GM19452 (cell line): ENCODE measurements at regions not wholly inside any gene's neighbourhood (a gene's known extent, or its start where the extent isn't known, plus 50 kb on each side); places are given as distances from the start of the nearest gene placed in this dataset.
"Not testable (repeated sequence)": the region's sequence is repeated elsewhere in the genome, so short reads cannot be mapped to it uniquely, and the experiment has no call there.

ENCODE experiments used
- ATAC-seq: cut with Tn5 transposase; IDR thresholded peaks from one replicate; pipeline ENCODE4 v1.9.1; 2021; ENCODE audit not compliant: unreplicated experiment

GRCh38 chr6:150681578-150682395 lies 82.1 kb downstream of the PLEKHG1 start:
- ATAC-seq: no peak

- no peak for ATAC-seq
Observed at GRCh38 chr6:150683320-150683719, 83.6 kb downstream of the PLEKHG1 start.

GRCh38 chr6:150684161-150684560 lies 84.5 kb downstream of the PLEKHG1 start:
- ATAC-seq: no peak

- no peak for ATAC-seq
Observed at GRCh38 chr6:150684714-150685459, 85.2 kb downstream of the PLEKHG1 start.

- ATAC-seq: no peak
Observed at GRCh38 chr6:150685860-150686259, 86.2 kb downstream of the PLEKHG1 start.

GRCh38 chr6:150686566-150686965 lies 86.9 kb downstream of the PLEKHG1 start:
- no peak for ATAC-seq

- ATAC-seq: no peak
Observed at GRCh38 chr6:150687508-150687907, 87.8 kb downstream of the PLEKHG1 start.

- peak; percentile 48 for ATAC-seq
Observed at GRCh38 chr6:150689900-150690590, 90.4 kb downstream of the PLEKHG1 start.

- no peak for ATAC-seq
Observed at GRCh38 chr6:150690681-150691080, 91.0 kb downstream of the PLEKHG1 start.

- ATAC-seq: no peak
Observed at GRCh38 chr6:150691463-150691862, 91.8 kb downstream of the PLEKHG1 start.

GRCh38 chr6:150692604-150693003 lies 92.9 kb downstream of the PLEKHG1 start:
- ATAC-seq: peak; percentile 78

GRCh38 chr6:150694889-150695288 lies 95.2 kb downstream of the PLEKHG1 start:
- no peak for ATAC-seq

GRCh38 chr6:150695652-150696051 lies 96.0 kb downstream of the PLEKHG1 start:
- no peak for ATAC-seq

GRCh38 chr6:150696190-150696589 lies 96.5 kb downstream of the PLEKHG1 start:
- no peak for ATAC-seq

GRCh38 chr6:150696918-150697317 lies 97.2 kb downstream of the PLEKHG1 start:
- ATAC-seq: not testable (repeated sequence)

GRCh38 chr6:150697515-150697914 lies 97.8 kb downstream of the PLEKHG1 start:
- no peak for ATAC-seq

GRCh38 chr6:150698391-150698790 lies 98.7 kb downstream of the PLEKHG1 start:
- no peak for ATAC-seq

- no peak for ATAC-seq
Observed at GRCh38 chr6:150702675-150703074, 103.0 kb downstream of the PLEKHG1 start.

- no peak for ATAC-seq
Observed at GRCh38 chr6:150704447-150705192, 104.9 kb downstream of the PLEKHG1 start.

- ATAC-seq: no peak
Observed at GRCh38 chr6:150705392-150705791, 105.7 kb downstream of the PLEKHG1 start.

- no peak for ATAC-seq
Observed at GRCh38 chr6:150710236-150710635, 110.6 kb downstream of the PLEKHG1 start.
